ENCODE measurements at regions not wholly inside any gene's neighbourhood (a gene's known extent, or its start where the extent isn't known, plus 50 kb on each side); places are given as distances from the start of the nearest gene placed in this dataset.

GRCh38 chr2:103529798-103530502 lies 768.1 kb downstream of the TMEM182 start:
- TF ChIP-seq POLR2AphosphoS5 (IDR thresholded peaks at IDR 0.05; ENCODE audit: low read depth, low read length) (no peak), REST (IDR thresholded peaks at IDR 0.05; ENCODE audit: insufficient read depth in 1 of 2, low read depth in 2 of 2, low read length in 2 of 2) (no peak)
